ENCODE measurements at regions not wholly inside any gene's neighbourhood (a gene's known extent, or its start where the extent isn't known, plus 50 kb on each side); places are given as distances from the start of the nearest gene placed in this dataset.
"Not testable (repeated sequence)": the region's sequence is repeated elsewhere in the genome, so short reads cannot be mapped to it uniquely, and the experiment has no call there.

DNA sequence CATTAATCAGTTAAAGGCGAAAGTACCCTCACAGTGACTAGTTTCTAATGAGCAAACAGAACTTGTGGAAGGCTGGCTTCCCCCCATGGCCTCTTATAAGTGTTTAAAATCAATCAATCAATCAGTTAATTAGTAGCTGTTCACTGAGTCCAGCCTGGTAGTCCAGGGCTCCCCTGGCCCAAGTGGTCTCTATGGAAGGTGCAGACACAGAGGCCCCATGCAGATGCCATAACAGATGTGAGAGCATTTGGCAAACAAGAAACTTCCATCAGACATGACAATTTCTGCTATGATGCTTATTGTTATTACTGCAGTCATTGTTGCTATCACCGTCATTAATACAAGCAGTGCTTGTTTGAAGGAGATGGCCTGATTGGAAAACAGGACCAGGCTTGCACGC is 179.0 kb upstream of the TSHZ3 start:
- no peak for DNase-seq

DNA sequence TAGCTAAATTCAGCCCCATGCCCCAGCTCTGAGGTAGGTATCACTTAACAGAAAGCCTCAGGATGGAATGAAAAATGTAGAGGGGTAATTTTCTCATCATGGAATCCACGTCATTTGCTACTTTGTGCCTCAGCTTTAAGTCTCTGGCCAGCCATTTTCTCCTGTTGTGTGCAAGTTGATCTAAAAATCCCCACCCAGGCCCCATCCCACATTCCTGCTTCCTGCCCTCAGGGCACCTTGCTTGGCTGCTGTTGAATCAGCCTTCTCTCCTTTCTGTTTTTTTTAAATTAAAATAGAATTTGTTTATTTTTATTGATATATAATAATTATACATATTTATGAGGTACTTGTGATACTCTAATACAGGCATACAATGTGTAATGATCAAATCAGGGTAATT is 179.9 kb upstream of the TSHZ3 start:
- no peak for DNase-seq

DNA sequence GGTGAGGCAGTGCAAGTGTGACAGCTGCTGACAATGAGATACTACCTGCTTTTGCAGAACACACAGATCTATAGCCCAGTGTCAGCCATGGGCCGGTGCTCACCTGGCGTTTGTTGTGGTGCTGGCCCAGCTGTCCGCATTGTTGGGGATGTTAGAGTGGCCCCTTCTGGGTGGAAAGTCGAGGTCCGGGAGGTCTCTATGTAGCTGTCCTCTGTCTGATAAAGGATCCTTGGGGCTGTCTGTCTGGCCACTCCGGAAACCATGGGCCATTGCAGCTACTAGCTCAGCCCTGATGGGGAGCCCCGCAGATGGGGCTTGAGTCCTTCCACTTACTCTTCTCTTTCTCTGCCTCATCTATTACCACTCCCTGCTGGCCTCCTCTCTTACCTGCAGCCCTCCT is 181.5 kb upstream of the TSHZ3 start:
- no peak for DNase-seq

DNA sequence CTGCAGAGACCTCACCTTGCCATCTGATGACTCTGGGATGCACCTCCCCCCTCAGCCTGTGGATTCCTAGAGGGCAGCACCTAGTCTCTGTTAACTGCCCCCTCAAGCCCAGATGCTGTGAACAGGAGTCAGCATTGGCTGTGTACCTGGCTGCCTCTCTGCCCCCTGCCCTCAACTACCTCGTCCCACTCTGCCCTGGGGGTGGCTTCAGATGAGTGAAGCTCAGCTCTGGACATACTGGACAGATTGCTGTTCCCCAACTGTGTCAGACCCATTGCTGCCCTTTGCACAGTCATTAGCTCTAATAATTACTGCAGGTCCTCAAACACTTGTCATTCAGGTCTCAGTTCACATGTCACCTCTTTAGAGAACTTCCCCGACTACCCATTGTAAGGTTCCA is 182.1 kb upstream of the TSHZ3 start:
- no peak for DNase-seq

DNA sequence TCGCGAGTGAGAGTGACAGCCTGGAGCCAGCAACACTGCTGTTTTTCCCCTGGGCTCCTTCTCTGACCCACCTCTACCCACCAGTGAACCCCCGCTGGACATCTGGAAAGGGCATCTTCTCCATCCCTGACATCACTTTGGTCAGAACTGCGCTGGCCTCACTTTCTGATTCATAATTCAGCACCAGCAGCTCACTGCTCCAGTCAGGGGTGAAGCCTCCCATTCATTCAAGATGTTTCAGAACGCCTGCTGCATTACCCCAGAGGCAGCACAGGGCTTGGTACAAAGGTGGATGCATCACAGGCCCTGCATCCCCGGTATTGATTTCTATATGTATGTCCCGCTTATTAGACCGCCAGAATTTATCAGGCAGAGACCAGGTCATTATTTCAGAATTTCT is 182.8 kb upstream of the TSHZ3 start:
- no peak for DNase-seq

DNA sequence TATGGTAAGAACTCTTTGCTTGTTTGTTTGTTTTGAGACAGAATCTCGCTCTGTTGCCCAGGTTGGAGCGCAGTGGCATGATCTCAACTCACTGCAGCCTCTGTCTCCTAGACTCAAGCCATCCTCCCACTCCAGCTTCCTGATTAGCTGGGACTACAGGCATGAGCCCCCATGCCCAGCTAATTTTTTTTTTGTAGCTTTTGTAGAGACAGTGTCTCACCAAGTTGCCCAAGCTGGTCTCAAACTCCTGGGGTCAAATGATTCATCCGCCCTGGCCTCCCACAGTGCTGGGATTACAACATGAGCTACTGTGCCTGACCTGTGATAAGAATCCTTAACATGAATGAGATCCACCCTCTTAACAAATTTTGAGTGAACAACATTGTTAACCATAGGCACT is 183.9 kb upstream of the TSHZ3 start:
- DNase-seq = no peak

DNA sequence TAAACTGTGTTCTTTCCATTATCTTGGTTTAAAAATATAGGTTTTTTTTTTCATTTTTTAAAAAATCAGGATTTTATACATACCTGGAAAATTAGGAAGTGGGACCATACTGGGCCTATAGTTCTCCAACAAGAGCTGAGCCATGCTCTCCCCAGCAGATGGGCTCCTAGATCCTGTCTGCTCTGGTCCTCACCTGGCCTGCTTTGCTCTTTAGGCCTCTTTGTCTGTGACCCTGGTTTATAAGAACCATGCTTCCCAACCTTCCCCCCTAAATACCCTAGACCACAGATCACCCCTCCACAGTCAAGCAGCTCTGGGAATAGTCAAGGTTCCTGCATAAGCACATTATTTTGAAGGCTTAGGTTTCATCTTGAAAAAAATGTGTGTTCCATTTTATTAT is 185.0 kb upstream of the TSHZ3 start:
- DNase-seq = no peak

DNA sequence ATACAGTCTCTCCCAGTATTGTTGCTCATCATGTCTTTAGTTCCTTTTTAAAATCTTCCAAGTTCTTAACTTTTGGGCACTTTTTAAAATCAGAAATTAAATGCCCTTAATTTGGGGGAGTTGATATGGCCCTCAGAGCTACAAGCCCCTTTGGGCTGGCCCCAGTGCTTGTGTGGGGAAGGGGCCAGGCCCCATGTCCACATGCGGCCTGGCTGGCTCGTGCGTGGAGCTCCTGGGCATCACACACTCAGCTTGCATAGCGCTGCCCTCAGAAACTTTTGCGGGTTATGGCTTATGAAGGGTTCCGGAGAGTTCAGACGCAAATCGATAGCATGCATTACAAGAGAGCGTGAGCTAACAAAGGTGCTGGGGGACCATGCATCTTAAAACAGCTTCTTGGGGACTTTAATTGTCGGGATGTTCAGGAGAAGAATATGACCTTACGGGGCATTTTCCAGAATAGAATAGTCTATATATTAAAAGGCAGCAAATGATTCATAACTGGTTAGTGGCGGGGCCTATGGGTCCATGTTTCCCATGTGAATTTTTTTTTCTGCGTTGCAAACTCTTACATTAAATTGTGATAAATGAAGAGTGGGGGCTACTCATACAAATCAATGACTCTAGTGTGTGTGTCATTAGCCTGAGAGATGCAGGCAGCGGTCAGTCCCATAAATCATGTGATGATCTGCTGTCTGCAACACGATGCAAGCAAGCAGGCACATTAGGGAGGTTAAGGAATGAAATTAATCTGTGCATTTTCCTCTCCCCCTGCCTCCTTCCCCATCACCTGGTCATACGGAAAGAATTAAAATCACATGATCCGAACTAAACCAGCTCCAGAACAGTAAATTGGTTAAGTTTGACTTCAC is 185.8 kb upstream of the TSHZ3 start:
- DNase-seq = no peak

DNA sequence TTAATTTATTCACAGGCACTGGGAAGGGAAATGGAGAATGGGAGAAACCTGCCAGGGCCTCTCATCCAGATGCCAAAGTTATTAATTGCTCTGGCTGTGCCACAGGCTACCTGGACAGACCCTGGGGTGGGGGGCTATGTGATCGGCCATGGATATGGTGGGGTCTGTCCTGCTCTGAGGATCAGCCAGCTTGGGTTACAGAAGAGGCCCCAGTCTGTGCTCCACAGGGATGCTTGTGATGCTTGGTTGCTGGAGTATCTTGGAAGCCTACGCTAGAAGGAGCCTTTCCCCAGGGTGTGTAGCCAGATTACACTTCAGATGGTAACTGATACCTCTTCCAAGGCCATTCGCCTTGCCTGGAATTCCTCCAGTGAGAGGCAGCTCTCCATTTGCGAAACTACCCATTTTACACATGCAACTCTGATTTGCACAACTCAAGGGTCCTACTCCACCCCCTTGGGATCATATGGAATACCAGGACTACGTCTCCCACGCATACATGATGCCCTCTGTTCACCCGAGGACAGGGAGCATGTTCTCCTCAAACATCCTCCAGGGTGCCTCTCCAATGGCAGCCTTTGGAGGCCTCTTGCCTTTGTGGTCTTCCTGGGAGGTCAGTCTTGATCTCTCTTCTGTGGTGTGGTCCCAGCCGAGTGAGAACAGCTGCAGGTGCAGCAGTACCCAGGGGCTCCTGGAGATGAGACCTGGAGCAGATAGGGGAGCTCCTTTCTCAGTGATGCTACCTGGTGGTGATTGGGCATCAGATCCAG is 186.6 kb upstream of the TSHZ3 start:
- DNase-seq = no peak

DNA sequence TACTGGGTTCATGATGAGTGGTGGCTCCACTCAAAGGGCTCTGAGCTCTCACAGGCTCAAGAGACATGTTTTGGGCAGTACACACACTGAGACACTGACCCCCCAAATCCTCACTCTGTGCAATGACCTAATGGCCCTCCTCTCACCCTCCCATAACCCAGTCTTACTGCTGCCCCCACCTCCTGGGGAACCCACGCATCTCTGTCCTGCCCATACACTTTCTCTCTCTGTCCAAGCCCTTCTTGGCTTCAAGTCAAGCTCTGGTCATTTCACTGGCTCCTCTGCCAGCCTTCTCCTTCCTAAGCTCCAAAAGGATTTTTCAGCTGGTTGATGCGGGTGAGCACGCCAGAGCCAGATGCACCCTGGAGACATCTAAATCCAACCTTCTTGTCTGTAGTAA is 187.9 kb upstream of the TSHZ3 start:
- DNase-seq = no peak

DNA sequence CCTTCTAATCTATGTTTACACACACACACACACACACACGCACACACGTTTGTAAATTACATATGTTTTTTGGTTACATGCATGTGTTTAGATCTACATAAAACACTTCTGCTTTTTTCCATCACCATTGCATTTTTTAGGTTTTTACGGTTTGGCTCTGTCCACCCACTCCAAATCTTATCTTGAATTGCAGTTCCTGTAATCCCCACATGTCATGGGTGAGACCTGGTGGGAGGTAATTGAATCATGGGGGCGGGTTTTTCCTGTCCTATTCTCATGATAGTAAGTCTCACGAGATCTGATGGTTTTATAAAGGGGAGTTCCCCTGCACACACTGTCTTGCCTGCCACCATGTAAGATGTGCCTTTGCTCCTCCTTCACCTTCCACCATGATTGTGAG is 188.7 kb upstream of the TSHZ3 start:
- DNase-seq = not testable (repeated sequence)

DNA sequence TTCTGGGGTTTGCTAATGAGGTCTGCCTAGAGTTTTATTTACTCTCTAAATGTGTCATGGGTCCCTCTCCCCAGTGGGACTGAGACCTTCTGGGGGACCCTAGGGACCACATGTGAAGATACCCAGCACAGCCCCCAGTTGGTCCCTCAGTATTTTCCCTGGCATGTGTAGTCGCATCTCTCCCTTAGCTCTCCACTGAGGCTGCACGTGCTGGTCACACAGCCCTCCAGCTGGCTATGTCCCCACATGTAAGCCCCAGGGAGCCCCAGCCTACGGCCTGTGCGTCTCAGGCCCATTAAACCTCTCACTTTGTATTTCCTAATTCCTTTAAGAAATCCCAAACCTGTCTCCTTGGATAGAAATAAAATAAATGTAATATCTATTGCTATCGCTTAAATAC is 189.6 kb upstream of the TSHZ3 start:
- no peak for DNase-seq

DNA sequence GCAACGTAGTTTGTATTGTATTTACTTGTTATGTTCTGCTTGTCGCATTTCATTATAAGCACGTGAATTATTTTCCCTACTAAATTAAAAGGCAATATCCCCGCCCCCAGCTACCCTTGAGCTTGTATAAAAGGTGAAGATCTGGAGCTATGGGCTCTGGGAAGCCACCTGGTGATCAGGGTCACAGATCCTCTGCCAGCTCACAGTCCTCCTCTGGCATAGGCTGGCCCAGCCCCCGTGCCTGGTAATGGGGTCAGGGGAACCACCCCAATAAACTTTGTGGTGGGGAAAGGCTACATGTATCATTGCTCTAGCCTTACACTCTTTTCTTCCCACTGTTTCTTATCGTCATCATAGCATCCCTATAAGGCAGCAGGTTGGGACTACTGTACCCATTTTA is 190.2 kb upstream of the TSHZ3 start:
- DNase-seq = no peak

DNA sequence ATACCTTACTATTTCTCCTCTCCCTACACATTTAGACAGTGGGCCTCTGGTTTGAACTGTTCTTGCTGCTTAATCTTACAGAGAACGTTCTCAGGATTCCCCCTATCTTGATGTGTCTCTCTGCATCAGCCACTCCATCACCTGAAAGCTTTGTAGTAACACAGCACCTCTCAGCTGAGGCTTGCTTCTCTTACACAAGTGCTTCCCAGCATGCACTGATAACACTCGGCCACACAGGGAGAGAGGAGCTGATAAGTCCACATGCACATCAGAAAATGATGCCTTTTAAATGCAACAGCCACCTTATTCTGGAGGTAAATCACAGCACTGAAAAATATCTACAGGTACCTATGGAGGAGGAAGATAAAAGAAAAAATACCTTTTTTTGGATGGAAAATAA is 192.2 kb upstream of the TSHZ3 start:
- no peak for DNase-seq

DNA sequence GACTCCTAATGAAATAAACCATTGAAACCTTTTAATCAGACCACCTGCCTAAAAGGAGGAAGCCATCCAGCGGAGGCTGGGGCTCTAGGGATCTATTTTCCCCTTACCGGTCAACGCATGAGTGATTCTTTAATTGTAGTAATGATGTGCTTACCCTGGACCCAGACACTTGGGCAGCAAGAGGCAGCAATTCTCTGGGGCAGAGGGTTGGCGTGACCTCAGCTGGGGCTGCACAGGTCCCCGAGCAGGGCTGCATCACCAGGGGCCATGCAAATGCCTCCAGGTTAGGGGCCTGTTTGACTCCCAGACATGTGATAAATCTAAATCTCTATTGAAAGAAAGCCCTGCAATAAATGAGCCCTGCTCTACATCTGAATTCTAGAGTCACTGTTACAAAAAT is 194.2 kb upstream of the TSHZ3 start:
- DNase-seq = no peak

DNA sequence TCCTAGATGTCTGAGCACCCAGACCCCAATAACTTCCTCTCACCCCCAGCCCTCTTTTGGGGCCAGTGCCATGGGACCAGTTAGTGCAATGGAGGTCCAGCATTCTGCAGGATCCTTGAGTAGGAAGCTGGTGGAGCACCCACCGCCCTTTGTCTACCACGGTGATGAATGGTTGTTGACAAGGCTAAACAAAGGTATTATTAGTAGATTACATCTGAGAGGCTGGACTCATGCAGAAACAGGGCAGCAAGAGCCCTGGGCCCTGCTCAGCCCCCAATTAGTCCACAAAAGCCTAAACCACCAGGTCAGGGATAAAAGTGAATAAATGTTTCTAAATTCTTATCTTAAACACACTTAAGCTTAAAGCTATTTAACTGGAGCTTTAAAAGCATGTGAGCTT is 196.5 kb upstream of the TSHZ3 start:
- DNase-seq = no peak

DNA sequence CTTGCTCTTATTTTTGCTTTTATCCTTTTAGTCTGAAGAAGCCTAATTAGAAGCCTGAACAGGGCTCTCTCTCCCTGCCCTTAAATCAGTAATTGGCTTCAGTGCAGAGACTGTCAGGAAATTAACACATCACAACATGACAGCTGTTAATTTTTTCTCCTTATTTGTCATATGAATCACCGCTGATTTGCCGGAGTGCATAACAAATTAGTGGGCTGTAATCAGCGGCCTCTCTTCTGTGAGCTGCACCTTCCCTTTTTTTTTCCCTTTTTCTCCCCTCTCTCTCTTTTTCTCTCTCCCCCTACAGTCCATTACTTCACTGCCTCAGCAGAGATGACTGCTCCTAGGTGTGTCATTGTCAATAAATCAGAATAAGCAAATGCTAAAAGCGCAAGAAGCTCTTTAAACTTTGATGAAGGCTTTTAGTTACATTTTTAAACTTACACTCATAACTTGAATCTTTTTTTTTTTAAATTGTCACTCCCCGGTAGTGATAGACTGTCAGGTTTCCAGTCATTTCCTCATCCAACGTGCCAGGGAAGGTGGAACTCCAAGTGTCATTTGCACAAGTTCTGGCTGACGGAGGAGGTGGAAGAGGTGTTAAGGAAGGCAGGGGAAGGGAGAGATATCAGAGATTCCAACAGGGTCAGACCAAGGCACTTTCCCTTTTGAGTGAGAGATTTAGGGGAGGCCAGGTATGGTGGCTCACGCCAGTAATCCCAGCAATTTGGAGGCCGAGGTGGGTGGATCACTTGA is 197.1 kb upstream of the TSHZ3 start:
- DNase-seq = no peak

DNA sequence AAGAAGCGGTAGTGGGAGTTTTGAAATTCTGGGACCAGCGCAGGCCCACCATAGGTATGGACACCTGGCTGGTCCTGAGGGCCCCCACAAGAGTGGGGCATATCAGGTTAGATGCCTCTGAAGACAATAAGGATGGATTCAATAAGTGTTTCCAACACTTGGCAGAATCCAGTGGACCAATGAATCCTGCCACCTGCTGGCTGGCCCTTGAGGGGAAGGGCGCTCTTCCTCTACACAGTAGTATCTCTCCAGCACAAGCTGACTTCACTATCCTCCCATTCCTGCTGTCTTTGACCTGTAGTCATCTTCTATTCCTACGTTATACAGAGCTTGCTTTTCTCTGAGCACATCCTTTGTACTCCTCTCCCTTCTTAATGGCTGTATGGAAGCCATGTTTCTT is 199.7 kb upstream of the TSHZ3 start:
- peak in 1 of 3 donors; percentile 7 for DNase-seq

DNA sequence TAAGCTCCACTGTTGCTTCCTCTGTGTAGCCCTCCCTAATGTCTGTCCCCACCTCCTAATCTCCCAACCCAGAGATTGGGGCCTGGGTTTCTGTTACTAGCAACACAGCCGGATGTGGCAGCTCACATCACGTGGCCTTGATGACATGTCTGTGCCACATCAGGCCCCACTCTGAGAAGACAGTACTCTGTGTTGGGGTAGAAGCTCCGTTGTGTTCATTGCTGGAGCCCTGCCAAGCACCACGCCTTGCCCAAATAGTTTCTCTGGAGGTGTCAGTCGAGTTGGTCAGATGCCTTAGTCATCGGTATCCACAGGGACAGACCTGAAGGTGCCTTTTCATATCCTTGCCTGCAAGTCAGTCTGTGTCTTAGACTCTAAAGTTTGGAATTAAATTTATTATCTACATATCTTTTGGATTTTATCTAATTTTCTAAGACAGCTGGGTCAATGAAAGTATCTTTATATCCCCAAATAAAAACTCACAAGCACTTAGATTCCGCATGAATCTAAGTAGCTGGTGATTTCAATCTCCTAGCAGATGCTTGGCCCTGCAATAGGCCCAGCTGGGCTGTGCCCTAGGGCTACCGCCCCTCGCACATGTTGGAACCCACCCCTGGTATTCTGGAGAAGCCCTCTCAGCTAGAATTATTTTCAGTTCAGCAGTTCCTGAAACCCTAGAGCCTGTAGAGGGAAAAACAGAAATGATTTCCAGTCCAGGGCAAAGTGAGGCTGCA is 204.0 kb upstream of the TSHZ3 start:
- peak in 1 of 3 donors; percentile 7 for DNase-seq

DNA sequence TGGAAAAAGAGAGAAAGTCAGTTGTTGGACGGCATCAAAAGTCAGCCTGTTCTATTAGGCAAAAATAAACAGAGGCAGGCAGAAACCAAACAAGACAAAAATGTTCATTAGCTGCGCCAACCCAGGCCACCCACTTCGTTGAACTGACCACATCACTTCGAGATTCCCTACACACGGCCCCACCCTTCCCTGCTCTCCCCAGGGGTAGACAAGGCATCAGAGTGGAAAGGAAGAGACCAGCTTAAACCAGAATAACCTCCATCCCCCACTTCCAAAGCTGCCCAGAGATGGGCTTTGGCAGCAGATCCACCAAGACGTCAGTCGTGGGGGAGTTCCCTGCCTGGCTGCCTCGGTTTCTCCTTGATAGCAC is 204.6 kb upstream of the TSHZ3 start:
- DNase-seq = peak in 1 of 3 donors; percentile 33

DNA sequence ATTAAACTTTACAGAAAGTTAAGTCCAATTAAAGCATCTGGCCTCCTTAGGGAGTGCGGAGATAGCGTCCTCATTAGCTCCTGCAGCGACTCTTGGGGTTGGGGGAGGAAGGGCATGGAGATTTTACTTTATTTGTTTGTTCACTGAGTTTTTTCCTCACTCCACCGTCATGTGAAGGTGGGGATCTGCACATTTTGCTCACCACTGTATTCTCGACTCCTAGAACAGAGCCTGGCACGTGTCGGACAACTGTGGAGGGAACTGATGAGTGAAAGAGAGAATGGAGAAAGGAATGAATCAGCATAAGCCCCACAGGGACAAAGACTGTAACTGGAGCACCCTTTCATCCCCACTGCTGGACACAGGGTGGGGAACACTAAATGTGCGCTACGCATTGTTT is 205.1 kb upstream of the TSHZ3 start:
- DNase-seq = no peak

DNA sequence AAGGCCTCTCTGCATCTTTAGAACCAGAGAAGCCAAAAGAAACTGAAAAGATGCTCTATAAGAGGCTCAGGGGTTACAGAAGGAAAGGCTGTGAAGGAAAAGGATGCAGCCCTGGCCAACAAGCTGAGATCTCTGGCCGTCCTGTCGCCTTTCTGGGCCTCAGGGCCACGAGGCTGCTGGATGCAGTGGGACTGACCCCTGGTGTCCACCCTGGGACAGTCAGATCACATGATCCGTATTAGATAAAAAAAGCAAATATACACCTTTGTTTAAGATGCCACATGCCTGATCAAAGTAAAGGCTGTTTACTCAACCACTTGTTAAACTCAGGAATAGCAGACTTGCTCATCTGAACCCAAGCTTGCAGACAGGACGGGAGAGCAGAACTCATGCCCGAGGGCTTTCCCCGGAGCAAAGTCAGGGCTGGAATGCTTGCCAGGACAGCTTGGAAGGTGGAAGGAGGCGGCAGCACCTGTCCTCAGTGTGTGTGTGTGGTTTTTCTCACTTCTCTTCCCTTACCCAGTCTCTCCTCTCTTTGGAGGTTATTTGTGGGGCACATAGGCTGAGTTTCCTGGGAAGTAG is 206.5 kb upstream of the TSHZ3 start:
- no peak for DNase-seq

Data from muscle of back (tissue), 3 donors.